ENCODE measurements at regions not wholly inside any gene's neighbourhood (a gene's known extent, or its start where the extent isn't known, plus 50 kb on each side); places are given as distances from the start of the nearest gene placed in this dataset.

DNA sequence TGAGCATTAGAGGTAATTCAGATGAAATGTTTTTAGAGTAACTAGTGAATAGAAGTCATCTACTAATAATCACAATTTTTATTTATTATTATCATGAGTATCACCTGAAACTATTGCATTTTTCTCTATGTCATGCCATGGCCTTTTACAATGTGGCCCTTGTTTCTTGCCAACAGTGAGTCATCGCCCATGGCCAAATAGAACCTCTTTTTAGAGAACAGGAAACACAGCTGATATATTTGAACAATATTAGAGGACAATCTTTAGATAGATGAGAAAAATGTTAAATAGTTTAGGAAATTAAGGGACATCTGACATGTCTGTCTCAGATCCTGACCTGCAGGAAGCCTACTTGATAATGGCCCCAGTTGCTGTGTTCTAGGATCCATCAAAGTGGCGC, 1584.4 kb upstream of the GOT2 start:
- Histone ChIP-seq H3K9me3 (replicated peaks) (no peaks in the 10 kb centered on the region), H3K27ac (no peak overlapping the region), H3K36me3 (no peaks in the 10 kb centered on the region), H3K27me3 (replicated peaks) (no peaks in the 10 kb centered on the region), H3K4me3 (no peak overlapping the region), H3K4me1 (replicated peaks) (no peaks in the 10 kb centered on the region)
- no peak for DNase-seq (ENCODE audit: low read depth in 1 of 2, low spot score in 2 of 2)

GRCh38 chr16:60310846-60311445, 1576.8 kb upstream of the GOT2 start:
- no peaks in the 10 kb centered on the region for H3K4me1 ChIP-seq (replicated peaks)
- no peak overlapping the region for H3K27ac ChIP-seq
- no peak overlapping the region for H3K4me3 ChIP-seq
- H3K36me3 ChIP-seq, result no peaks in the 10 kb centered on the region
- no peaks in the 10 kb centered on the region for H3K9me3 ChIP-seq (replicated peaks)
- H3K27me3 ChIP-seq (replicated peaks), result no peaks in the 10 kb centered on the region
- DNase-seq (ENCODE audit: low read depth in 1 of 2, low spot score in 2 of 2), result no peak

DNA sequence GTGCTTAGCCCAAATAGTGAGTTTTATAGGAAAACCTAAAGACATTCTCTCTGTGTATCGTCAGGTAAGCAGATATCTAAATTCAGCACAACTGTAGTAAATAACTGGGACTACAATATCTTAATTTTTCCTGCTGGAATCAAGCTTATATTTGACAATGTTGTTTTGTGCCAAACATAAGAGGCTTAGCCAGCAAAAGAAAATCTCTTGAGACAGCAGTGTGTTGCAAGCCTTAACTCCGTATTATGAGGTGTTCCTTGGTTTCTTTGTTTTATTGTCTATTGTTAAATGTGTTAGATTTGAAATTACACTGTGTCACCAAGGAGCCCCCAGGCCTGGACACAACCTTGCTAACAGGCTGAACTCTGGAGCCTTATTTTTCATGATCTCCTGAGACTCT, 1570.6 kb upstream of the GOT2 start:
- no peak overlapping the region for H3K4me3 ChIP-seq
- H3K4me1 ChIP-seq (replicated peaks), result no peaks in the 10 kb centered on the region
- no peaks in the 10 kb centered on the region for H3K9me3 ChIP-seq (replicated peaks)

DNA sequence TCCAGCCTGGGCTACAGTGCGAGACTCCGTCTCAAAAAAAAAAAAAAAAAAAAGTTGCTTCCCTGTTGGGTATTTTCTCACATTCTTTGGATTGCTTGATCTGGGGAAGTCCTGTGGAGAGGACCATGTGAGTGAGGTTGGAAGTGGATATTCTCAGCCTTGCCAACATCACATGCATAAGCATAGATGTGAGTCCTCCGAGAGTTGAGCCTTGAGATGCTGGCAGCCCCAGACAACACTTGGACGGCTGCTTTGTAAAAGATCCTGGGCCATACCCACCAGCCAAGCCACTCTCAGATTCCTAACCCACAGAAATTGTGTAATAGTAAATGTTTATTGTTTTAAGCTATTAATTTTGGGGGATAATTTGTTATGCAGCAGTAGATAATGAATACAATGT, 1570.0 kb upstream of the GOT2 start:
- Histone ChIP-seq H3K4me1 (replicated peaks) (no peaks in the 10 kb centered on the region), H3K36me3 (no peaks in the 10 kb centered on the region), H3K4me3 (no peak overlapping the region), H3K9me3 (replicated peaks) (no peaks in the 10 kb centered on the region), H3K27ac (no peak overlapping the region), H3K27me3 (replicated peaks) (no peaks in the 10 kb centered on the region)
- DNase-seq (ENCODE audit: low read depth in 1 of 2, low spot score in 2 of 2), result no peak

More for the DNA sequence above, 1570.6 kb upstream of the GOT2 start:
- no peak overlapping the region for H3K27ac ChIP-seq
- DNase-seq (ENCODE audit: low read depth in 1 of 2, low spot score in 2 of 2), result no peak
- no peaks in the 10 kb centered on the region for H3K36me3 ChIP-seq
- no peaks in the 10 kb centered on the region for H3K27me3 ChIP-seq (replicated peaks)

DNA sequence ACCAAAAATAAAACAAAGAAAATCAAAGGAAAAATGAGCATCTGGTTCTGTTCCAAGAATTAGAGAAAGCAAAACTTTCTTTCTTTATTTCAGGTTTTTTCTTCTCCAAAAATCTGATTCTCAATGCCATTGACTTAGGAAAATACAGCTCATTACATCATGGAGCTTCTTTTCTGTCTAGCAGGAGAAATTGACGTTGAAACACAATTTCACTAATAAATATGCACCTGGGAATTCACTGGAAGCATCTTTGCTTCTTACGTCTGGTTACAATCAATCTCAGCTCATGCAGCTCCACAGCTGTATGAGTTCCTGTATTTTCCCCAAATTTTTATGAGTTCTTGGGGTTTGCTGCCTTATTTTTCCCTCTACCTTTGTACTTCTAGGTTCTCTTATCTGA, 1568.6 kb upstream of the GOT2 start:
- DNase-seq (ENCODE audit: low read depth in 1 of 2, low spot score in 2 of 2), result no peak
- Histone ChIP-seq H3K36me3 (no peaks in the 10 kb centered on the region), H3K27ac (no peak overlapping the region), H3K4me1 (replicated peaks) (no peaks in the 10 kb centered on the region), H3K4me3 (no peak overlapping the region), H3K9me3 (replicated peaks) (no peaks in the 10 kb centered on the region), H3K27me3 (replicated peaks) (no peaks in the 10 kb centered on the region)

DNA sequence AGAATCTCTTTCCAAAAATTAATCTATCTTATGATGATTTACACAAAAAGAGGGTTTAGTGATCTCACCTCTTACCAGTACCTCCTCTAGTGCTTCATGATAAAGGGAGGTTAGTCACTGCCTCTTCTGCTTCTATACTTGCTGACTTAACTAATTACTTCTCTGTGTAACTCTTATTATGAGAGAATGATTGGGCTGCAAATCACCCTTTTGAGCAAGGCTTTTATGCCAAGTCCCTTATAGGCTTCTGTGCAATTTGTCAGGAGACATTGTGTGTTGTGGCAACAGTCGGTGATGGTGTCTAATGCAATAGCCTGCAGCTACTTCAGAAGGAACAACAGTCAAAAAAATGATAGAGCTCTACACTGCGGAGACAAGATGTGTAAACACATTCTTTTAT, 1568.1 kb upstream of the GOT2 start:
- Histone ChIP-seq H3K4me3 (no peak overlapping the region), H3K4me1 (replicated peaks) (no peaks in the 10 kb centered on the region), H3K9me3 (replicated peaks) (no peaks in the 10 kb centered on the region), H3K27ac (no peak overlapping the region), H3K27me3 (replicated peaks) (no peaks in the 10 kb centered on the region), H3K36me3 (no peaks in the 10 kb centered on the region)
- no peak for DNase-seq (ENCODE audit: low read depth in 1 of 2, low spot score in 2 of 2)

GRCh38 chr16:60299241-60299776, 1565.2 kb upstream of the GOT2 start:
- DNase-seq (ENCODE audit: low read depth in 1 of 2, low spot score in 2 of 2), result no peak
- Histone ChIP-seq H3K27ac (no peak overlapping the region), H3K4me3 (no peak overlapping the region), H3K36me3 (no peaks in the 10 kb centered on the region), H3K9me3 (replicated peaks) (0 out of 2 replicates have a peak, but pooled peaks cover 3% of the 10 kb centered on the region), H3K27me3 (replicated peaks) (no peaks in the 10 kb centered on the region), H3K4me1 (replicated peaks) (no peaks in the 10 kb centered on the region)

DNA sequence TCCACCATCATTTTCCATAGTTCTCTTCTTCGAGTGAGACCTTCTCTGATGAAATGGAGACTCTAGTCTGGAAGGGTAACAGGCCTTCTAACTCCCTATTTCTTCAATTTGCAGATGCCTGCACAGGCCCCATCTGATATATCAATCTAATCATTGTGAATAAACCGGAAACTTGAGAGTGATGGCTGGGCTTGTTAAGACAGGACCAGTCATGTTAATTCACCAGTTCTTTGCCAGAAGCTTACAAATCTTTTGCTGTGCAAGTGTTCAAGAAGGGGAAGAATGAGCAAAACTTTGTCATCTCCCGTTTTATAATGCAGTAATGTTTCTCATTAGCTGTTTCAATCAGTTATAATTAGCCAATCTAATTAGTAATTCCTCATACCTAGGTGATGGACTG, 1561.3 kb upstream of the GOT2 start:
- no peak for DNase-seq (ENCODE audit: low read depth in 1 of 2, low spot score in 2 of 2)
- H3K27me3 ChIP-seq (replicated peaks), result no peaks in the 10 kb centered on the region
- H3K36me3 ChIP-seq, result no peaks in the 10 kb centered on the region
- H3K4me3 ChIP-seq, result no peak overlapping the region
- 0 out of 2 replicates have a peak, but pooled peaks cover 3% of the 10 kb centered on the region for H3K9me3 ChIP-seq (replicated peaks)
- H3K27ac ChIP-seq, result no peak overlapping the region
- no peaks in the 10 kb centered on the region for H3K4me1 ChIP-seq (replicated peaks)

GRCh38 chr16:60285794-60286193, 1551.7 kb upstream of the GOT2 start:
- Histone ChIP-seq H3K4me1 (replicated peaks) (no peaks in the 10 kb centered on the region), H3K9me3 (replicated peaks) (no peaks in the 10 kb centered on the region), H3K27ac (no peak overlapping the region), H3K27me3 (replicated peaks) (no peaks in the 10 kb centered on the region), H3K4me3 (no peak overlapping the region), H3K36me3 (no peaks in the 10 kb centered on the region)
- DNase-seq (ENCODE audit: low read depth in 1 of 2, low spot score in 2 of 2), result no peak

GRCh38 chr16:60279061-60279665, 1545.0 kb upstream of the GOT2 start:
- Histone ChIP-seq H3K27me3 (replicated peaks) (no peaks in the 10 kb centered on the region), H3K36me3 (no peaks in the 10 kb centered on the region), H3K4me3 (no peak overlapping the region), H3K4me1 (replicated peaks) (no peaks in the 10 kb centered on the region), H3K9me3 (replicated peaks) (no peaks in the 10 kb centered on the region), H3K27ac (no peak overlapping the region)
- DNase-seq (ENCODE audit: low read depth in 1 of 2, low spot score in 2 of 2), result no peak

DNA sequence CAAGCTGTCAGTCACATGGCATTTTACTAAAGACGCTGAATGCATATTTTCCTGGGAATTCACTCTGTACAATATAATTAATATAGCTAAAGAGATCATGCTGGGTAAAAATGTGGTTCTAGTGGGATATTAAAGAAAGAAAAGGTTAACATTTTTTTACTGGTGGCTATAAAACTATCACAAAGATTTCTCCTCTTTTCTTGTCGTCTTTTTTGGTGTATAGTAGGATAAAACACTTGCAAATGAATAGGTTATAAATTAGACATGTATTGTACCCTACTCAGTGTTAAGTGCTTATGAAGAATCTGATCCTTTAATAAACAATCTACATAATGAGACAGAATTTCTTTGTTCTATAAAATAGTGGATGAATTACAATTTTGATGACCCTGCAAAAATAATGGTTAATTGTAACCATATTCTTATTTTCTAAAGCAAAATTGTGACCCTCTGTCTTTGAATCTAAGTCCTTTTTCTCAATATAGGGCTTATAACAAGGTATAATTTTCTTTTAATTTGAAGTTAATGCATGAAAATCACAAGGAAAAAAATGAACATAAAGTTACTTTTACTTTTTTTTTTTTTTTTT, 1540.4 kb upstream of the GOT2 start:
- no peak overlapping the region for H3K27ac ChIP-seq
- H3K9me3 ChIP-seq (replicated peaks), result no peaks in the 10 kb centered on the region
- DNase-seq (ENCODE audit: low read depth in 1 of 2, low spot score in 2 of 2), result no peak
- H3K27me3 ChIP-seq (replicated peaks), result no peaks in the 10 kb centered on the region
- no peaks in the 10 kb centered on the region for H3K4me1 ChIP-seq (replicated peaks)
- no peak overlapping the region for H3K4me3 ChIP-seq
- no peaks in the 10 kb centered on the region for H3K36me3 ChIP-seq

DNA sequence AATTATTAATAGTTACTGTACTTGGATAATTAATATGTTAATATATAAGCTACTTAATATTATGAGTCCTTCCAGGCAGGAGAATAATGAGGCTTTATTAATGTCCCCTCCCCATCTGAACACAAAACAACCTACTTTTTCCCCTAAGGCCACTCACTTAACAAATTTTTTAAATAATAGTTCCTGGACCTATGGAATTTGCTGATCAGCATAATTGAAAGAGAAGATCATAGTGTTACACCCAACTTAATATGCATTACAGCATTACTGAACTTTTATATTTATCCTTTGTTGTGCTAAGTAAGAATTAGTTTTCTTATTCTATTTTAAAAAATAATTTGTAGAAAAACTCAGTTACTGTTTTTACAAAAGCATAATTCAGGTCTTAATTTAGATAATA, 1537.7 kb upstream of the GOT2 start:
- no peak overlapping the region for H3K27ac ChIP-seq
- H3K4me3 ChIP-seq, result no peak overlapping the region
- H3K4me1 ChIP-seq (replicated peaks), result no peaks in the 10 kb centered on the region
- no peaks in the 10 kb centered on the region for H3K9me3 ChIP-seq (replicated peaks)
- no peaks in the 10 kb centered on the region for H3K36me3 ChIP-seq
- no peaks in the 10 kb centered on the region for H3K27me3 ChIP-seq (replicated peaks)
- DNase-seq (ENCODE audit: low read depth in 1 of 2, low spot score in 2 of 2), result no peak

DNA sequence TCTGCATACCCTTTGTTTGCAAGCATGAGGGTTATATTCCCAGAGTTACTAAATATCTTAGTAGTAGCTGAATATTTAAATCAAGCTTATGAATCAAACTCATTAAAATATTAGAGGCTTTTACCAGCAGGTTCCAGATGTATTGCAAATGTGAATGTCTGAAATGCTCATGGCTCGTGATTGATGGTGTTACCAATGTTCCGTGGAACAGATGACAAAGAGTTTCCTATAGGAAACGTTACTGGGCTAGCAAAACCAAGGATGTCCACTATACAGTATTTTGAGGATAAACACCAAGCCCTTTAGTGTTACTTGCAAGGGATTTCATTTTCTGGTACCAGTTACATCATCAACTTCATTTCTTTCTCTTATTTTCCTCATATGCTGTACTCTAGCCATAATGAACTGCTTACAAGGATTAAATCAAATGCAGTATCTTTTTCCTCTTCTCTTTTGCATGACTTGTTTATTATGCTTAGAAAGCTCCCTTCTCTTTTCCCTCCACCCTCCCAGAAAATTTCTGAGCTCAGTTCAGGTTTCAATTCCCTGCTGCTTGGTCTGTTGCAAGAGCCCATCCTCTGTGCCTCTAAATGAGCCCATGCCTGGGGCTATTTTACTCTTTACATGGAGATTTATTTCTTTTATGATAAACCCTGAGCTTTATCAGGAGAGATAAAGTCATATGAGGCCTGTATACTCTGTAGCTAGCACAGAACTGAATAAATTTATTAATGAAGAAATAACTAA, 1537.1 kb upstream of the GOT2 start:
- no peak for DNase-seq (ENCODE audit: low read depth in 1 of 2, low spot score in 2 of 2)
- H3K36me3 ChIP-seq, result no peaks in the 10 kb centered on the region

DNA sequence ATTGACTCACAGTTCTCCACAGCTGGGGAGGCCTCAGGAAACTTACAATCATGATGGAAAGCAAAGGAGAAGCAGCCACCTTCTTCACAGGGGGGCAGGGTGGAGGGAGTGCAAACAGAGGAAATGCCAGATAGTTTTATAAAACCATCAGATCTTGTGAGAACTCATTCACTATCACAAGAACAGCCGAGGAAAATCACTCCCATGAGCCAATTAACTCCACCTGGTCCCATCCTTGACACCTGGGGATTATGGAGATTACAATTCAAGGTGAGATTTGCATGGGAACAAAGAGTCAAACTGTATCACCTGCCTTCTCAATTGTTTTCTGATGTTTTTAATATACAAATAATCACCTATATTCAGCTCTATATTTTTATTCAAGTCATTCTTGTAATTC, 1527.3 kb upstream of the GOT2 start:
- H3K9me3 ChIP-seq (replicated peaks), result no peaks in the 10 kb centered on the region
- DNase-seq (ENCODE audit: low read depth in 1 of 2, low spot score in 2 of 2), result no peak
- no peaks in the 10 kb centered on the region for H3K27me3 ChIP-seq (replicated peaks)
- H3K27ac ChIP-seq, result no peak overlapping the region
- no peaks in the 10 kb centered on the region for H3K36me3 ChIP-seq
- no peak overlapping the region for H3K4me3 ChIP-seq
- H3K4me1 ChIP-seq (replicated peaks), result no peaks in the 10 kb centered on the region

More for the DNA sequence above, 1537.1 kb upstream of the GOT2 start:
- H3K4me1 ChIP-seq (replicated peaks), result no peaks in the 10 kb centered on the region
- H3K27me3 ChIP-seq (replicated peaks), result no peaks in the 10 kb centered on the region
- no peaks in the 10 kb centered on the region for H3K9me3 ChIP-seq (replicated peaks)
- H3K4me3 ChIP-seq, result no peak overlapping the region
- H3K27ac ChIP-seq, result no peak overlapping the region

Measured in SJSA1 (cell line).